ENCODE measurements at regions not wholly inside any gene's neighbourhood (a gene's known extent, or its start where the extent isn't known, plus 50 kb on each side); places are given as distances from the start of the nearest gene placed in this dataset.

- peaks cover 3% of the 10 kb centered on the region for H3K27me3 Mint-ChIP-seq (ENCODE audit: insufficient read depth, low read depth, poor library complexity)
- no peaks in the 10 kb centered on the region for H3K4me1 ChIP-seq (ENCODE audit: insufficient read depth)
- H3K9me2 ChIP-seq (ENCODE audit: insufficient read depth), result no peaks in the 10 kb centered on the region
- no peaks in the 10 kb centered on the region for H3K79me2 ChIP-seq (replicated peaks; ENCODE audit: insufficient read depth)
- no peak overlapping the region for H3K27ac ChIP-seq (ENCODE audit: low read depth)
- H4K20me1 ChIP-seq (replicated peaks; ENCODE audit: insufficient read depth), result no peaks in the 10 kb centered on the region
- H3K4me2 ChIP-seq, result no peak overlapping the region
- H3K36me3 ChIP-seq (ENCODE audit: insufficient read depth), result no peaks in the 10 kb centered on the region
- no peak overlapping the region for H2AFZ ChIP-seq
- no peaks in the 10 kb centered on the region for H3K9me3 Mint-ChIP-seq
- H3K27ac Mint-ChIP-seq, result no peak overlapping the region
- H3K4me3 Mint-ChIP-seq, result no peak overlapping the region
- DNase-seq (ENCODE audit: low spot score) (no peak), ATAC-seq (no peak)
- H3K27me3 ChIP-seq (ENCODE audit: insufficient read depth), result no peaks in the 10 kb centered on the region
- no peaks in the 10 kb centered on the region; the same call in 2 of the 3 replicates for H3K36me3 Mint-ChIP-seq (ENCODE audit: low read depth)
- TF ChIP-seq EZH2 (IDR thresholded peaks at IDR 0.05; ENCODE audit: low read depth, unreplicated experiment) (no peak), CREB1 (CRISPR knock-in tag; IDR thresholded peaks at IDR 0.05; ENCODE audit: low read depth) (no peak), POLR2AphosphoS5 (IDR thresholded peaks at IDR 0.05; ENCODE audit: low read depth) (no peak), ZNF114 (CRISPR knock-in tag; IDR thresholded peaks at IDR 0.05) (no peak), ETS1 (IDR thresholded peaks at IDR 0.05) (no peak), ZNF462 (CRISPR knock-in tag; IDR thresholded peaks at IDR 0.05) (no peak), JUNB (IDR thresholded peaks at IDR 0.05; ENCODE audit: unreplicated experiment) (no peak), CTCF (conservative IDR thresholded peaks at IDR 0.05; ENCODE audit: low read depth in 2 of 2) (no peak), NANOG (IDR thresholded peaks at IDR 0.05; ENCODE audit: borderline replicate concordance) (no peak), STAT1 (IDR thresholded peaks at IDR 0.05; ENCODE audit: unreplicated experiment) (no peak), ZNF331 (CRISPR knock-in tag; IDR thresholded peaks at IDR 0.05; ENCODE audit: low read depth) (no peak), REST (IDR thresholded peaks at IDR 0.05; ENCODE audit: unreplicated experiment) (no peak), EZH2phosphoT487 (IDR thresholded peaks at IDR 0.05; ENCODE audit: unreplicated experiment) (no peak)
- no peaks in the 10 kb centered on the region for H3F3A ChIP-seq (replicated peaks; ENCODE audit: low read depth)
- H3K4me1 Mint-ChIP-seq, result peaks cover 5% of the 10 kb centered on the region; the same call in 2 of the 3 replicates
- H3K4me3 ChIP-seq, result no peak overlapping the region
These were observed 99.1 kb upstream of the MTNR1B start for GRCh38 chr11:92870196-92870832.

Measured in GM23338 (cell line).